ENCODE measurements at regions not wholly inside any gene's neighbourhood (a gene's known extent, or its start where the extent isn't known, plus 50 kb on each side); places are given as distances from the start of the nearest gene placed in this dataset.
"Not testable (repeated sequence)": the region's sequence is repeated elsewhere in the genome, so short reads cannot be mapped to it uniquely, and the experiment has no call there.

DNA sequence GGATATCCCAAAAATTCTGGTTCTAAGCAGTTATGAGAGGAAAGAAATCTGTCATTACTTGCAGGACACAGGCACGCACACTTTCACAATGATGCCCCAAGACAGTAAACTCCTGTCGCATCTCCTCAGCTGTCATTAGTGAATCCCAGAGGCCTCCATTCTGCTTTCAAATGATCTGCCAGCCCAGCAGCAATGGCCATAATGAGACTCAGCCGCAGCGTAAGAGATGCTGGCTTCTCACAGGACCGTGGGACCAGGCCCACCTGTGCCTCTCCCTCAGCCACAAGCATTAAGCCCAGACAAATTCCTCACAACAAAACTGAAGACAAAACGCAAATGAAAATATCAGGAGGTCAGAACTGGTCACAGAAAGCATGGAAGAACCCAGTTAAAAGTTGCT is 98.0 kb upstream of the VLDLR start:
- peak; percentile 54 for DNase-seq

DNA sequence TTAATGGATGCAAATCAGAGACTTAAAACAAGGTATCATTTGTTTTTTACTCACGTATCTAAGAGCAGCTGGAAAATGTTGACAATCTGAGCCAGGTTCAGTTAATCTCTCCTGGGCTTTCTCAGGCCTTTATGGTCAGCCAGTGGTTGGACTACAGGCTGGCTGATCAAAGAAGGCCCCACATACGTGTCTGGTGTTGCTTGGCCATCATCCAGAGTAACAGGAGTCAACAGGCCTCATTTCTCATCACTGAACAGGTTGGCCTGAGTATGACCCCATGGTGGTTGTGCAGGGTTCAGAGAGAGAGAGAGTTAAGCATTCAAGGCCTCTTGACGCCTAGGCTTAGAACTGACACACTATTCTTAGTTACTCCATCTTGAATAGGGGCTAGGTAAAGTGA is 97.0 kb upstream of the VLDLR start:
- no peak for DNase-seq

DNA sequence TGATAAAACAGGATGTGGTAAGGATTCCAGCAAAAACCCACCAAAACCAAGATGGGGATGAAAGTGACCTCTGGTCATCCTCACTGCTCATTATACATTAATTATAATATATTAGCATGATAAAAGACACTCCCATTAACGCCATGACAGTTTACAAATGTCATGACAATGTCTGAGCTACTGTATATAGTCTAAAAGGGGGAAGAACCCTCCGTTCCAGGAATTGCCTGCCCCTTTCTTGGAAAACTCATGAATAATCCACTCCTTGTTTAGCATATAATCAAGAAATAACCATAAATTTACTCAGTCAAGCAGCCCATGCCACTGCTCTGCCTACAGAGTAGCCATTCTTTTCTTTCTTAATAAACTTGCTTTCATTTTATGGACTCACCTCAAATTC is 96.4 kb upstream of the VLDLR start:
- DNase-seq = no peak

DNA sequence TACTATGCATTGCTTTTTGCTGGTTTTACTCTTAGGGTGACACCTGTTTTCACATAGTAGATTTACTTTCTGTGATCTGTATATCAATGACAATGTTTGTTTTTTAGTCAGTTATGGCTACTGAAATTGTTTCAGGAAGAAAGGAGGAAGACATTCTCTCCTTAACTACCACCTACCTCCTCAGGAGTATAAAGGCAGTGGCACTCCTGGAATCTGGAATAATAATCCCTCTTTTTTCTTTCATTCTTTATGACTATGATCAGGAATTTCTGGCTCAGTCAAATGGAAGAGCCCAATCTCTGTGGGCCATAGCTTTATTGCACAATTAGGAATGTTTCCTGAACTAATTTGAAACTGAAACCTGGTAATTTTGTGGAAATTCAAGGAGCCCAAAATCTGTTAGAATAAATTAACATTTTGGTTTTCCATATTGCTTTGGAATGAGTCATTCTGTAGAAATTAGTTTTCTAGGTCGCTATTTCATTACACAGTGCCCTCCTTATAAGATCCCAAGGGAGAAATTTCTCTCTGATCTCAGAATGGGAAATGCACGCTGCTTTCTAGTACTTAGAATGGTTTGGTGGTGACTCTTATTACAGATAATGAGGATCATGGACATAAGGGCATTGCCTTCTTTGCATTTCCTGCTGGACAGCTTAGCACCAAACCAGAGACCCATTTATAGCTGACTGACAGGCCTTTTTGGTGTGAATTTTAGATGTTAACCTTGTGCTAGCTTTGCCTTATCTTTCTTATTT is 95.3 kb upstream of the VLDLR start:
- no peak for DNase-seq

DNA sequence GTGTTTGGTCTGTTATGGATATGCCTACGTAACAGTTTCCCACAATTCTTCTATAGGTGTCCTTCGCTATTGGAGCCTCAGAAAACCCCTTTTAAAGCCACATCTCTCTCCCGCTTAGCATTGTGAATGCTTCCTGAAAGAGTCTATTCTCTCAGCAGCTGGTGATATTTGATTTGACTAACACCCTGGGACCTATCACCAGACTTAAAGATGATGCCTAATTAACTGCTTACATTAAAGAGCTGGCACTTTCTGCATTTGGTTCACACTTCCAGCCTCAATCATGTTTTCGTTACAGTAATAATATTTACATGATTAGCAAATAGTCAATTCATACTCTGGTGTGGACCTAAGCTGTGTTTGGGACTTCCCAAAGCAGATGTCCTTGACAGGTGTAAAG is 90.1 kb upstream of the VLDLR start:
- no peak for DNase-seq

DNA sequence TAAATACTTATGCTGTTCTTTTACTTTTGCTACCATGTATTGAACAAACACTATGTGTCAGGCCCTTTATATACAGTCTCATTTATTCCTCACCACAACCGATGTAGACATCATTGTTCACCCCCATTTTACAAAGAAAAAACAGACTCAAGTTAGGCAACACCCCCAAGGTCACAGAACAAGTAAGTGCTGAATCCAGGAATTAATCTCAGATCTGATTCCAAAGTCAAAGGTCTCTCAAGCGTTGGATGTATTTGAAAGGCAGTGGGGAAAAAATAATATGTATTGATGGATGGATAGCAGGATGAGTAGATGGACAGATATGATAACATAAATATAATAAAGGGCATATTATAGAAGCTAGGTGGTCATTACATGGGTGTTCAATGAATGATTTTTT is 85.1 kb upstream of the VLDLR start:
- no peak for DNase-seq

DNA sequence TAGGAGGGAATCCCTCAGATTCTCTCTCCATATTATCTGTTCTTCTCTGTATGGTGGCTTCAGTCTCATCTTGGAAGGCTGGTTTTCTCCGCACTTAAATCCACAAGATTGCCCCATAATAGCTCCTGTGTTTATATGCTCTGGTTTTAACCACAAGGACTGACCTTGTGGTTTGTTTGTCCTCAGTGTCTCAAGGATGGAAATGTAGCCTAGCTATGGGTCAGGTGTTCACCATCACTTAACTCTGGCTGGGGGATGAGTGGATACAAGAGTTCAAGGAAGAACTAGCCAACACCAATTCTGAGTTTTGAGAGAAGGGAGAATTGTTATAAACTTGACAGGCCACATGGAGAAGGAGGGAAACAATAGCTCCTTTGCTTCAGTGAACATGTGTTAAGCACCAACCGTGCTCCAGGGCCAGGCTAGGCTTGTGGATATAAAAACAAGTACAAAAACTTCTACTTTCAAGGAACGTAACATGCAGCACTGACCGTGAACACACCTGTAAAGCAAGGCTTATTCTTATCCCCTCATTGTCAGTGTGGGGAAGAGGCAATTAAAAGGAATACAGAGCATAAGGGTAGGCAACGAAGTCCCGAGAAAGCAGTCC is 75.6 kb upstream of the VLDLR start:
- peak; percentile 6 for DNase-seq

DNA sequence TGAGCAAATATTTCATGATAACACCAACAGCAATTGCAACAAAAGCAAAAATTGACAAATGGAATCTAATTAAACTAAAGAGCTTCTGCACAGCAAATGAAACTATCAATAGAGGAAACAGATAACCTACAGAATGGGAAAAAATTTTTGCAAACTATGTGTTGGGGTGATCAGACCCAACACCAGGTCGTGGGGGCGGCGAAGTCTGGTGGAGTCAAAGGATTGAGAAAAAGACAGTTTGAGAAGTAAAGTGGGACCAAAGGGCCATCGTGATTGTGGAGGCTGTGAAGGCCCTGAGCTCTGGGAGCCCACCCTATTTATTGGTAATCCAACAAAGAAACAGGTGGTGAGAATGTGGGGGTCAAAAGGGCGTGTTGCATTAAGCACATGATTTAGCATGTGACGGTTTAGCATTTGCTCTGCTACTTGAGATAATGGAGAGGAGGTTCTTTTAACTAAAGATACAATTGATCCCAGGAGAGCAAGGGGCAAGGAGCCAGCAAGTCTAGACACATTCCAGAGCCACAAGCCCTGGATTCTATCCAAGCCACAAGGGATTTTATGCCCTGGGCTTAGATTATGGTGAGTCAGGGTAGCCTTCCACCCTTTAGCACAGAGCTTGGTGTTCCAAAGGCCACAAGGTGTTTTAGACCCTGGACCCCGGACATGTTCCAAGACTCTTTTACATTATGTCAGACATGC is 65.5 kb upstream of the VLDLR start:
- DNase-seq = not testable (repeated sequence)

DNA sequence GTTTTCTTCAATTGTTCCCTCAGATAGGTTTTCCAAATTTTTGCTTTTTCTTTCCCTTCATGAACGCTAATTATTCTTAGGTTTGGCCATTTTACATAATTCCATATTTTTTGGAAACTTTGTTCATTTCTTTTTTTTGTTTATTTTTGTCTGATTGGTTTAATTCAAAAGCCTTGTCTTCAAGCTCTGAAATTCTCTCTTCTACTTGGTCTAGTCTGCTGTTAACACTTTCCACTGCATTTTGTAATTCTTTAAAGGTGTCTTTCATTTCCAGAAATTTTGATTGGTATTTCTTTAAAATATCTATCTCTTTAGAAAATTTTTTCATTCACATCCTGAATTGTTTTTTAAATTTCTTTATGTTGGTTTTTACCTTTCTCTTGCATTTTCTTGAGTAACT is 63.9 kb upstream of the VLDLR start:
- DNase-seq = no peak

DNA sequence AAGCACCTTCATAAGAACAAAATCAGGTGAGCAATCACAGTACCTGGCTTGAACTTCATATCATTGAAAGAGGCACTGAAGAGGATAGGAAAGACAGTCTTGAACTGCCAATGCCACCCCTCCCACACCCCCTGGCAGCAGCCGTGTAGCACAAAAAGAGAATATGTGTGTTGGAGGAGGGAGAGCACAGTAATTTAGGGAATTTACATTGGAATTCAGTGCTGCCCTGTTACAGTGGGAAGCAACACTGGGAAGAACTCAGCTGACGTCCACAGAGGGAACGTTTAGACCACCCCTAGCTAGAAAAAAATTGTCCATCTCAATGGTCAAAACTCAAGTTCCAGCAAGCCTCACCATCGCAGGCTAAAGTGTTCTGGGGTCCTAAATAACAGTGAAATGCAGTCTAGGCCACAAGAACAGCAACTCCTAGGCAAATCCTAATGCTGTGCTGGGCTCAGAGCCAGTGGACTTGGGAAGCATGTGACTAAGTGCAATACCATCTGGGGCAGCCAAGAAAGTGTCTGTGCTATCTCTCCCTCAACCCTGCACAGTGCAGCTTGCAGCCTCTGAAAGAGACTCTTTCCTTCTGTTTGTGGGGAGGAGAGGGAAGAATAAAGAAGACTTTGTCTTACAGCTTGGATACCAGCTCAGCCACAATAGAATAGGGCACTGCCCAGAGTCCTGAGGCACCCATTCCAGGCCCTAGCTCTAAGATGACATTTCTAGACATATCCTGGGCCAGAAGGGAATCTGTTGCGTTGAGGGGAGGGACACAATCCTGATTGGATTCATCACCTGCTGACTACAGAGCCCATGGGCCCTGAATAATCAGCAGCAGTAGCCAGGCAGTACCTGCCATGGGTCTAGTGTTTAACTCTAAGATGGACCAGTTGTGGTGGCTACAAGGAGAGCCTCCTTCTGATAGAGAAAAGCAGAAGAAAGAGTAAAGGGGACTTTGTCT is 62.1 kb upstream of the VLDLR start:
- no peak for DNase-seq

DNA sequence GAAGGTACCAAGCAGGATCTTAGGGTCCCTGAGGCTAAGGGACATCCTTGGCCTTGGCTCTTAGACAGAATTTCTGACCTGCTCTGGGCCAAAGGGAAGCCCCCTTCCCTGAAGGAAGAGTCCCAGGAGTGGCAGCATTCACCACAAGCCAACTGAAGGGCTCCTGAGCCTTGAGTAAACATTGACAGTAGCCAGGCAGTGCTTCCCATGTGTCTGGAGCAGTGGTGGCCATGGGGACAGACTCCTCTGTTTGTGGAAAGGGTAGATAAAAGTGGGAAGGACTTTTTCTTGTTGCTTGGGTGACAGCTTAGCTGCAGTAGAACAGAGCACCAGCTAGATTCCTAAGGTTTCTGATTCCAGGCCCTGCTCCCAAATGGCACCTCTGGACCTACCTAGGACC is 61.4 kb upstream of the VLDLR start:
- no peak for DNase-seq

DNA sequence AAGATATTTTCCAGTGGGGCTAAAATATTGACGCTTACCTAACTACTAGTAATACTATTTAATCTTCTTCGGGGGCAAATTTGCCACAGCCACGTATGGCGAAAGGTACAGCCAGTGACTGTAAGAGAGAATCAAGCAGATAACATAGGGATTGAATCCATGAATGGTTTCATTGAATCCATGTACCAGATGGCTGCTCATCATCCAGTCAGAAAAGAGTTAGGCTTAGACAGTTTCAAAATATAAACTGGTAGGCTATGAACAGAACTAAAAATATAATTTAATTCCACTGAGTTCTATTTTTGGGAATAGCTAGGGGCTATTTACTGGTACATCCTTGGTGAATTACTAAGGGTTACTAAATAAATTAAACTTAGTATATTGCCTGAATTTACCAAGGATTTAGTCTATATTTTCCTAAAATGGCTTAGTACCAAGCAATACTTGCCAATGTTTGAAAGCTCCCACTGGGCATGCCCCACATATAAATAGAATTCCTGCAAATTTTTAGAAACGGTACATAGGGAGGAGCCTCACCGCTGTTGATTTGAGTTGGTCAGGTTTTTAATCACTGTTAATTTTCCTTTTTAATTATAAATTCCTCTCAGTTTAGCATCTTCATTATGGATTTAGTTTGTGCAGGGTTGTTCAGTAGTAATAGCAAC is 55.8 kb upstream of the VLDLR start:
- no peak for DNase-seq

DNA sequence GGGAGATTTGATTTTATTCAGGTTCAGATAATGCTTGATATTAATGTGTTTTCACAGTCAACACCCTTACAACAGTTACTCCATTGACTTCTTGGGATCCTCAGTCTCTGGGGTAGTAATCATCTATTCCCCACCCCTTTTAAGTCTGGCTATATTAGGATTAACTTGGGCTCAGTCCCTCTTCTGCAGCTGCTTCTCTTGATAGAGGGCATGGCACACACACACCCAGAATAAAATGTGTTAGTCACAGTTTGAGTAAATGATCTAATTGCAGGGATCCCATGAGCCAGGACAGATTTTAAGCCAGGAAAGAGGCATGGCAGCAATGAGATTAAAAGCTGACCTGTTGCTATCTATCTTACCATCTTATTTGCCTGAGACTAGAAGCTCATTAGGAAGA is 53.7 kb upstream of the VLDLR start:
- no peak for DNase-seq

DNA sequence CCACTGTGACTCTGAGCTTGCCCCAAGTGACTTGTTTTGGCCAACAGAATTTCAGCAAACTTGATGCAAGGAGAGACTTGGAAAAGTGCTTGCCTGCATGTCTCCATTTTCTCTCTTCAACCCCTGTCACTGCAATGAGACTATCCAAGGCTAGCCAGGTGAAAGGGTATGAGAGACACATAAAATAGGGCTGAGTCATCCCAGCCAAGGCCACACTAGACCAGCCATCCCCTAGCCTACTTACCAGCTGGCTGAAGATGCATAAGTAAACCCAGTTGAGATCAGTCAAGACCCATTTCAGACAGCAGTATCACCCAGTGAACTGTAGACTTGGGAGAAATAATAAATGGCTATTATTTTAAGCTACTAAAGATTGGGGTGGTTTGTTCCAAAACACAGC is 52.9 kb upstream of the VLDLR start:
- no peak for DNase-seq

DNA sequence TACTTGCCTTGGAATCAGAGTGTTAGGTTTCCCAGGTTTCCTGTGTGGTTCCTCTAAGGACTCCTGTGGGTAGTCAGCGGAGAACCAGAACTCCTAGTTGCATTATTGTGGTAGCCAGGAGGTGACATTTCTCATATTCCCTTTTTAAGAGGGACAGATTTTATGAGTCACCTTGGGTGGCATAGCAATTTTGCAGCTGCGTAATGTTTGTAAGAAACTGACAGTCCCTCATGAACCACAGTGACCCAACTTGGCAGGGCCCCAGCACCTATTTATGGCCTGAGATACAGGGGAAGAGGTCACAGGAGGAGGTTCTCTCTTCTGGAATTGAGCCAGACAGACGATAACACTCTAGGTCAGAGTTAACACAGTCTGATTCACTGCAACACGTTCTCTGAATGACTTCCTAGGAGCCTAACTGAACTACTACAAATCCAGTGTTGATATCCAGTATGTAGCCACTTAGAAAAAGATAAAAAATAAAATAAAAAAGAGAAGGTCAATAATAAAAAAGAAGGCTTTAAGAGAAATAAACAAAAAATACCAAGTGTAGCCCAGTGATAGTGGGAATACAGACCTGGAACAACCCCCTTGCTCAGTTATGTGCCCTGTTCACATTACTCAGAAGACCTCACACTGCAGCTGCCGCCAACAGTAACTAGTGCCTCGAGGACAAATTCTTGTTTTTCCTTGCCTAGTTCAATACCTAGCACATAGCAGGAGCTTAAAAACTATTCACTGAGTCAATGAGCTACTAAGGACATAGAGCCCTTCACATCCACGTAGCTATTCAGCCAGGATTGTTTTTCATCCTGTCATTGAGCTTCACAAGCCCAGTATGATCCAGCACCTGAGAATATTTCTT is 50.7 kb upstream of the VLDLR start:
- no peak for DNase-seq

All from retina (tissue), 1 donor.